Gastrocnemius medialis (tissue), 4 donors: ENCODE measurements at regions not wholly inside any gene's neighbourhood (a gene's known extent, or its start where the extent isn't known, plus 50 kb on each side); places are given as distances from the start of the nearest gene placed in this dataset.

ENCODE experiments used
- POLR2A ChIP-seq, 2 donors: fragments of 450-650 bp; IDR thresholded peaks; one replicate each; pipeline ENCODE4 v1.6.1; 2017; ENCODE audit warnings: antibody characterized with exemption in 2 of 2, mild to moderate bottlenecking in 2 of 2, moderate library complexity in 2 of 2
- TF ChIP-seq, protein P1 (sequence below), 5 experiments: fragments of 450-650 bp in 3 of 5; fragments of 200-600 bp in 2 of 5; sonication (generic) in 2 of 5; IDR thresholded peaks in 4 of 5; conservative IDR thresholded peaks in 1 of 5; 1 replicate in 4 of 5; 2 replicates in 1 of 5; pipeline ENCODE4 v1.5.1; 2016 to 2019; ENCODE audit warnings: antibody characterized with exemption in 5 of 5, mild to moderate bottlenecking in 3 of 5, moderate library complexity in 3 of 5

DNA sequence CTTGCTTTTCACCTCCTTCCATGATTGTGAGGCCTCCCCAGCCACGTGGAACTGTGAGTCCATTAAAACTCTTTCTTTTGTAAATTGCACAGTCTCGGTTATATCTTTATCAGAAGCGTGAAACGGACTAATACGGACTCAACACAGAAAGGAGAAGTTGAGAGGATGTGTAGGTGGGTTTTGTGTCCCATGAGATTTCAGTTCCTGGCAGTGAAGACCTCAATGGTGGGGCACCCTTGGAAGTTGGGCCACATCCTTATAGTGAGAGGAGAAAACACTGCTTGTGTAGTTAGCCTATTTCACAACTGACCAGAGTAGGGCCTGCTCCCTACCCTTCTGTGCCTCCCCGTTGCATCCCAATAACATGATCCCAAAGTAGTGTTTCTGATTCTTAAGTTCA lies 98.9 kb upstream of the TNC start:
- TF ChIP-seq, protein P1, sequence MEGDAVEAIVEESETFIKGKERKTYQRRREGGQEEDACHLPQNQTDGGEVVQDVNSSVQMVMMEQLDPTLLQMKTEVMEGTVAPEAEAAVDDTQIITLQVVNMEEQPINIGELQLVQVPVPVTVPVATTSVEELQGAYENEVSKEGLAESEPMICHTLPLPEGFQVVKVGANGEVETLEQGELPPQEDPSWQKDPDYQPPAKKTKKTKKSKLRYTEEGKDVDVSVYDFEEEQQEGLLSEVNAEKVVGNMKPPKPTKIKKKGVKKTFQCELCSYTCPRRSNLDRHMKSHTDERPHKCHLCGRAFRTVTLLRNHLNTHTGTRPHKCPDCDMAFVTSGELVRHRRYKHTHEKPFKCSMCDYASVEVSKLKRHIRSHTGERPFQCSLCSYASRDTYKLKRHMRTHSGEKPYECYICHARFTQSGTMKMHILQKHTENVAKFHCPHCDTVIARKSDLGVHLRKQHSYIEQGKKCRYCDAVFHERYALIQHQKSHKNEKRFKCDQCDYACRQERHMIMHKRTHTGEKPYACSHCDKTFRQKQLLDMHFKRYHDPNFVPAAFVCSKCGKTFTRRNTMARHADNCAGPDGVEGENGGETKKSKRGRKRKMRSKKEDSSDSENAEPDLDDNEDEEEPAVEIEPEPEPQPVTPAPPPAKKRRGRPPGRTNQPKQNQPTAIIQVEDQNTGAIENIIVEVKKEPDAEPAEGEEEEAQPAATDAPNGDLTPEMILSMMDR (IDR thresholded peaks at IDR 0.05 in 4 of 5, conservative IDR thresholded peaks at IDR 0.05 in 1 of 5), result no peak
- no peak for TF ChIP-seq POLR2A (IDR thresholded peaks at IDR 0.05)
